ENCODE measurements at regions not wholly inside any gene's neighbourhood (a gene's known extent, or its start where the extent isn't known, plus 50 kb on each side); places are given as distances from the start of the nearest gene placed in this dataset.

DNA sequence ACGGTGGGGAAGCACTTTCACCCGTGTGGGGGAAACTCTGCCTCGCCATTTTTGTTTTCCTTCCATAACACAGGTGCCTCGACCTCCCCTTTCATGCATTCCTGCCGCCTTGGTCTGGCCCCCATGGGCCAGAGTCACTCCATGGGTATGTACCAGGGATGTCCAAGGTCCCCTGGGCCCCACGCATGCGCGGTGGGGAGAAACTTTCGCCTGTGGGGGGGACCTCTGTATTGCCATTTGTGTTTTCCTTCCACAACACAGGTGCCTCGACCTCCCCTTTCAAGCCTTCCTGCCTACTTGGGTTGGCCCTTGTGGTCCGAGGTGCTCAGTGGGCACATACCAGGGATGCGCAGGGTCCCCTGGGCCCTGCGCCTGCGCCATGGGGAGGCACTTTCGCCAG is 345.8 kb downstream of the ALG10 start:
- TF ChIP-seq, protein P1, sequence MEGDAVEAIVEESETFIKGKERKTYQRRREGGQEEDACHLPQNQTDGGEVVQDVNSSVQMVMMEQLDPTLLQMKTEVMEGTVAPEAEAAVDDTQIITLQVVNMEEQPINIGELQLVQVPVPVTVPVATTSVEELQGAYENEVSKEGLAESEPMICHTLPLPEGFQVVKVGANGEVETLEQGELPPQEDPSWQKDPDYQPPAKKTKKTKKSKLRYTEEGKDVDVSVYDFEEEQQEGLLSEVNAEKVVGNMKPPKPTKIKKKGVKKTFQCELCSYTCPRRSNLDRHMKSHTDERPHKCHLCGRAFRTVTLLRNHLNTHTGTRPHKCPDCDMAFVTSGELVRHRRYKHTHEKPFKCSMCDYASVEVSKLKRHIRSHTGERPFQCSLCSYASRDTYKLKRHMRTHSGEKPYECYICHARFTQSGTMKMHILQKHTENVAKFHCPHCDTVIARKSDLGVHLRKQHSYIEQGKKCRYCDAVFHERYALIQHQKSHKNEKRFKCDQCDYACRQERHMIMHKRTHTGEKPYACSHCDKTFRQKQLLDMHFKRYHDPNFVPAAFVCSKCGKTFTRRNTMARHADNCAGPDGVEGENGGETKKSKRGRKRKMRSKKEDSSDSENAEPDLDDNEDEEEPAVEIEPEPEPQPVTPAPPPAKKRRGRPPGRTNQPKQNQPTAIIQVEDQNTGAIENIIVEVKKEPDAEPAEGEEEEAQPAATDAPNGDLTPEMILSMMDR (IDR thresholded peaks at IDR 0.05), result no peak
- TF ChIP-seq POLR2A (IDR thresholded peaks at IDR 0.05), result no peak

Data from thyroid gland (tissue), 4 donors.